DOHH2 (cell line): ENCODE measurements at regions not wholly inside any gene's neighbourhood (a gene's known extent, or its start where the extent isn't known, plus 50 kb on each side); places are given as distances from the start of the nearest gene placed in this dataset.

ENCODE experiments used
- CTCF ChIP-seq: fragments of 200-600 bp; sonication (generic); IDR thresholded peaks from one replicate; pipeline ENCODE4 v1.5.1; 2014; ENCODE audit warnings: antibody characterized with exemption, mild to moderate bottlenecking, low read depth, low read length; ENCODE audit not compliant: poor library complexity, severe bottlenecking
- EZH2phosphoT487 ChIP-seq: fragments of 200-600 bp; sonication (generic); IDR thresholded peaks from 2 replicates; pipeline ENCODE4 v1.6.1; 2017; ENCODE audit warnings: borderline replicate concordance, mild to moderate bottlenecking, antibody characterized with exemption, low read length, moderate library complexity, mixed read lengths

GRCh38 chr4:26010304-26010703 lies 96.3 kb downstream of the SMIM20 start:
- no peak for TF ChIP-seq CTCF
- no peak for TF ChIP-seq EZH2phosphoT487
